PFSK-1 (cell line): ENCODE measurements at regions not wholly inside any gene's neighbourhood (a gene's known extent, or its start where the extent isn't known, plus 50 kb on each side); places are given as distances from the start of the nearest gene placed in this dataset.

Source experiments
- FOXP2 ChIP-seq: optimal IDR thresholded peaks from 2 replicates; pipeline ENCODE3; 2011; ENCODE audit warnings: borderline replicate concordance, control low read depth, inconsistent platforms; ENCODE audit not compliant: insufficient read depth; ENCODE audit errors: extremely low read length, extremely low read depth
- POLR2AphosphoS5 ChIP-seq: IDR thresholded peaks from 2 replicates; pipeline ENCODE4 v1.6.1; 2012; ENCODE audit warnings: low read depth, mild to moderate bottlenecking, control low read depth, low read length, moderate library complexity
- SIN3A ChIP-seq: IDR thresholded peaks from 2 replicates; pipeline ENCODE4 v1.6.1; 2012; ENCODE audit warnings: mild to moderate bottlenecking, low read length, moderate library complexity, borderline replicate concordance; ENCODE audit not compliant: insufficient read depth
- TAF1 ChIP-seq: IDR thresholded peaks from 2 replicates; pipeline ENCODE4 v1.6.1; 2012; ENCODE audit warnings: low read length, control low read depth, borderline replicate concordance; ENCODE audit not compliant: insufficient read depth
- TF ChIP-seq, protein P1 (sequence below), 2 experiments: IDR thresholded peaks; 2 replicates each; pipeline versions ENCODE4 v1.6.1 to v1.8.0; 2011 to 2012; ENCODE audit warnings: low read depth in 2 of 2, low read length in 2 of 2, control low read depth in 1 of 2, inconsistent platforms in 1 of 2, mild to moderate bottlenecking in 1 of 2, moderate library complexity in 1 of 2; ENCODE audit not compliant: insufficient read depth in 1 of 2

DNA sequence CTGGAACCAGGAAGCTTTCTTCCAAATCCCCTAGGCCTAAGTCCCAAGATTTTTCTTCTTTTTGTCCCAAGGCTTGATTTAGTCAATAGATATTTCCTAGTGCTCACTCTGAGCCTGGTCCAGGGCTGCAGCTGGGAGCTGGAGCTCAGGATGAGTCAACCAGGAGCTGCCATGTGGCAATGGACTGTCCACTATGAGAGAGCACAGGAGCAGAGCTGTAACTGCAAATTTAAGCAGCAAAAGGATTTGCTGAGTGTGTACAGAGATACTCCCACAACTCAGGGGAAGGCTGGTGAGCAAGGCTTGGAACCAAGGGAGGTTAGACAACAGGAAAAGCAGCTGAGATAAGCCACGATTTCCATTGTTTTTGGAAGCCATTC is 92.1 kb upstream of the CXCL12 start:
- TF ChIP-seq, protein P1, sequence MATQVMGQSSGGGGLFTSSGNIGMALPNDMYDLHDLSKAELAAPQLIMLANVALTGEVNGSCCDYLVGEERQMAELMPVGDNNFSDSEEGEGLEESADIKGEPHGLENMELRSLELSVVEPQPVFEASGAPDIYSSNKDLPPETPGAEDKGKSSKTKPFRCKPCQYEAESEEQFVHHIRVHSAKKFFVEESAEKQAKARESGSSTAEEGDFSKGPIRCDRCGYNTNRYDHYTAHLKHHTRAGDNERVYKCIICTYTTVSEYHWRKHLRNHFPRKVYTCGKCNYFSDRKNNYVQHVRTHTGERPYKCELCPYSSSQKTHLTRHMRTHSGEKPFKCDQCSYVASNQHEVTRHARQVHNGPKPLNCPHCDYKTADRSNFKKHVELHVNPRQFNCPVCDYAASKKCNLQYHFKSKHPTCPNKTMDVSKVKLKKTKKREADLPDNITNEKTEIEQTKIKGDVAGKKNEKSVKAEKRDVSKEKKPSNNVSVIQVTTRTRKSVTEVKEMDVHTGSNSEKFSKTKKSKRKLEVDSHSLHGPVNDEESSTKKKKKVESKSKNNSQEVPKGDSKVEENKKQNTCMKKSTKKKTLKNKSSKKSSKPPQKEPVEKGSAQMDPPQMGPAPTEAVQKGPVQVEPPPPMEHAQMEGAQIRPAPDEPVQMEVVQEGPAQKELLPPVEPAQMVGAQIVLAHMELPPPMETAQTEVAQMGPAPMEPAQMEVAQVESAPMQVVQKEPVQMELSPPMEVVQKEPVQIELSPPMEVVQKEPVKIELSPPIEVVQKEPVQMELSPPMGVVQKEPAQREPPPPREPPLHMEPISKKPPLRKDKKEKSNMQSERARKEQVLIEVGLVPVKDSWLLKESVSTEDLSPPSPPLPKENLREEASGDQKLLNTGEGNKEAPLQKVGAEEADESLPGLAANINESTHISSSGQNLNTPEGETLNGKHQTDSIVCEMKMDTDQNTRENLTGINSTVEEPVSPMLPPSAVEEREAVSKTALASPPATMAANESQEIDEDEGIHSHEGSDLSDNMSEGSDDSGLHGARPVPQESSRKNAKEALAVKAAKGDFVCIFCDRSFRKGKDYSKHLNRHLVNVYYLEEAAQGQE (IDR thresholded peaks at IDR 0.05; ENCODE audit: insufficient read depth in 1 of 2, low read depth in 2 of 2, low read length in 2 of 2) = no peak
- TF ChIP-seq TAF1 = no peak
- TF ChIP-seq SIN3A = no peak
- no peak for TF ChIP-seq POLR2AphosphoS5
- TF ChIP-seq FOXP2 = no peak
